ENCODE measurements at regions not wholly inside any gene's neighbourhood (a gene's known extent, or its start where the extent isn't known, plus 50 kb on each side); places are given as distances from the start of the nearest gene placed in this dataset.

- peak; percentile 70 to 82 for DNase-seq
- Histone ChIP-seq H3K4me3 (no peak overlapping the region), H3K4me1 (no peaks in the 10 kb centered on the region), H3K27me3 (no peaks in the 10 kb centered on the region), H3K9me3 (replicated peaks) (no peaks in the 10 kb centered on the region), H3K27ac (no peak overlapping the region), H3K36me3 (no peaks in the 10 kb centered on the region)
These were observed 171.9 kb downstream of the SHANK2 start for GRCh38 chr11:71080239-71081097.

GRCh38 chr11:71079795-71080194 lies 172.6 kb downstream of the SHANK2 start:
- no peaks in the 10 kb centered on the region for H3K36me3 ChIP-seq
- no peaks in the 10 kb centered on the region for H3K27me3 ChIP-seq
- H3K9me3 ChIP-seq (replicated peaks), result no peaks in the 10 kb centered on the region
- H3K27ac ChIP-seq, result no peak overlapping the region
- H3K4me3 ChIP-seq, result no peak overlapping the region
- DNase-seq, result no peak
- no peaks in the 10 kb centered on the region for H3K4me1 ChIP-seq

- Histone ChIP-seq H3K36me3 (no peaks in the 10 kb centered on the region), H3K9me3 (replicated peaks) (no peaks in the 10 kb centered on the region), H3K4me3 (no peak overlapping the region), H3K27ac (no peak overlapping the region), H3K4me1 (no peaks in the 10 kb centered on the region), H3K27me3 (no peaks in the 10 kb centered on the region)
- DNase-seq, result peak in 1 of 2 experiments; percentile 7
These were observed 173.9 kb downstream of the SHANK2 start for GRCh38 chr11:71078482-71078881.

- no peak overlapping the region for H3K27ac ChIP-seq
- no peak overlapping the region for H3K4me3 ChIP-seq
- no peaks in the 10 kb centered on the region for H3K36me3 ChIP-seq
- no peaks in the 10 kb centered on the region for H3K4me1 ChIP-seq
- H3K9me3 ChIP-seq (replicated peaks), result no peaks in the 10 kb centered on the region
- DNase-seq, result no peak
- H3K27me3 ChIP-seq, result 0 out of 2 replicates have a peak, but pooled peaks cover 5% of the 10 kb centered on the region
These were observed 175.7 kb downstream of the SHANK2 start for GRCh38 chr11:71076525-71077304.

- H3K36me3 ChIP-seq, result no peaks in the 10 kb centered on the region
- no peaks in the 10 kb centered on the region for H3K9me3 ChIP-seq (replicated peaks)
These were observed 176.4 kb downstream of the SHANK2 start for GRCh38 chr11:71075871-71076420.

GRCh38 chr11:71075116-71075720 lies 177.2 kb downstream of the SHANK2 start:
- no peaks in the 10 kb centered on the region for H3K4me1 ChIP-seq
- no peaks in the 10 kb centered on the region for H3K9me3 ChIP-seq (replicated peaks)
- 0 out of 2 replicates have a peak, but pooled peaks cover 5% of the 10 kb centered on the region for H3K27me3 ChIP-seq

More at GRCh38 chr11:71075871-71076420, 176.4 kb downstream of the SHANK2 start:
- H3K4me3 ChIP-seq, result no peak overlapping the region
- H3K4me1 ChIP-seq, result no peaks in the 10 kb centered on the region
- no peak for DNase-seq
- H3K27me3 ChIP-seq, result 0 out of 2 replicates have a peak, but pooled peaks cover 5% of the 10 kb centered on the region
- H3K27ac ChIP-seq, result no peak overlapping the region

GRCh38 chr11:71071736-71072509 lies 180.5 kb downstream of the SHANK2 start:
- no peak for DNase-seq
- no peak overlapping the region for H3K4me3 ChIP-seq

More at GRCh38 chr11:71075116-71075720, 177.2 kb downstream of the SHANK2 start:
- Histone ChIP-seq H3K36me3 (no peaks in the 10 kb centered on the region), H3K4me3 (no peak overlapping the region), H3K27ac (no peak overlapping the region)
- DNase-seq, result no peak

GRCh38 chr11:71070490-71071453 lies 181.6 kb downstream of the SHANK2 start:
- Histone ChIP-seq H3K27ac (no peak overlapping the region), H3K4me3 (no peak overlapping the region), H3K4me1 (no peaks in the 10 kb centered on the region), H3K9me3 (replicated peaks) (no peaks in the 10 kb centered on the region), H3K27me3 (0 out of 2 replicates have a peak, but pooled peaks cover 5% of the 10 kb centered on the region), H3K36me3 (no peaks in the 10 kb centered on the region)
- DNase-seq, result no peak

More at GRCh38 chr11:71071736-71072509, 180.5 kb downstream of the SHANK2 start:
- Histone ChIP-seq H3K9me3 (replicated peaks) (no peaks in the 10 kb centered on the region), H3K27ac (no peak overlapping the region), H3K4me1 (no peaks in the 10 kb centered on the region), H3K27me3 (0 out of 2 replicates have a peak, but pooled peaks cover 5% of the 10 kb centered on the region), H3K36me3 (no peaks in the 10 kb centered on the region)

- Histone ChIP-seq H3K36me3 (no peaks in the 10 kb centered on the region), H3K27me3 (0 out of 2 replicates have a peak, but pooled peaks cover 5% of the 10 kb centered on the region), H3K9me3 (replicated peaks) (no peaks in the 10 kb centered on the region), H3K4me1 (no peaks in the 10 kb centered on the region), H3K27ac (no peak overlapping the region), H3K4me3 (no peak overlapping the region)
- no peak for DNase-seq
These were observed 183.4 kb downstream of the SHANK2 start for GRCh38 chr11:71068963-71069362.

GRCh38 chr11:71067753-71068152 lies 184.6 kb downstream of the SHANK2 start:
- Histone ChIP-seq H3K4me3 (no peak overlapping the region), H3K36me3 (no peaks in the 10 kb centered on the region), H3K9me3 (replicated peaks) (no peaks in the 10 kb centered on the region), H3K27ac (no peak overlapping the region), H3K4me1 (no peaks in the 10 kb centered on the region), H3K27me3 (0 out of 2 replicates have a peak, but pooled peaks cover 4% of the 10 kb centered on the region)
- no peak for DNase-seq

- no peak for DNase-seq
- no peaks in the 10 kb centered on the region for H3K9me3 ChIP-seq (replicated peaks)
- no peak overlapping the region for H3K4me3 ChIP-seq
- H3K36me3 ChIP-seq, result no peaks in the 10 kb centered on the region
- no peaks in the 10 kb centered on the region for H3K4me1 ChIP-seq
- no peak overlapping the region for H3K27ac ChIP-seq
- no peaks in the 10 kb centered on the region for H3K27me3 ChIP-seq
These were observed 186.1 kb downstream of the SHANK2 start for GRCh38 chr11:71066311-71066710.

- no peak for DNase-seq
These were observed 186.5 kb downstream of the SHANK2 start for GRCh38 chr11:71065841-71066240.

More at GRCh38 chr11:71065841-71066240, 186.5 kb downstream of the SHANK2 start:
- H3K4me1 ChIP-seq, result no peaks in the 10 kb centered on the region
- H3K36me3 ChIP-seq, result no peaks in the 10 kb centered on the region
- no peak overlapping the region for H3K4me3 ChIP-seq
- H3K27ac ChIP-seq, result no peak overlapping the region
- H3K27me3 ChIP-seq, result no peaks in the 10 kb centered on the region
- H3K9me3 ChIP-seq (replicated peaks), result no peaks in the 10 kb centered on the region

All from SJCRH30 (cell line).